Activated CD4-positive, alpha-beta memory T cell treated with anti-CD3 and anti-CD28 coated beads, Interleukin-2, amount 10 ng/mL, durations not matched to agents 7 days and 5 days (primary cell): ENCODE measurements at regions not wholly inside any gene's neighbourhood (a gene's known extent, or its start where the extent isn't known, plus 50 kb on each side); places are given as distances from the start of the nearest gene placed in this dataset.

Experiments used
- CTCF ChIA-PET: fragments of 350-600 bp; sonication (Branson Sonifier 250); formaldehyde crosslinking; loops from one replicate; lab custom pipeline; 2021; ENCODE audit warnings: antibody characterized with exemption, inconsistent platforms; lab: Charles Lee
- POLR2A ChIA-PET: fragments of 350-600 bp; sonication (Branson Sonifier 250); formaldehyde crosslinking; loops from one replicate; lab custom pipeline; 2021; ENCODE audit warnings: antibody characterized with exemption; lab: Charles Lee
- DNase-seq: peaks from one replicate; pipeline ENCODE4 v3.0.0-alpha.2; 2020
- H3K27ac Mint-ChIP-seq: one replicate; pipeline ENCODE4 v1.8.0; 2021; ENCODE audit warnings: mild to moderate bottlenecking, mixed read lengths
- H3K27me3 Mint-ChIP-seq: one replicate; pipeline ENCODE4 v1.8.0; 2021; ENCODE audit warnings: mixed read lengths
- H3K36me3 Mint-ChIP-seq: one replicate; pipeline ENCODE4 v1.8.0; 2021; ENCODE audit warnings: low read depth, mixed read lengths
- H3K4me1 Mint-ChIP-seq: one replicate; pipeline ENCODE4 v1.8.0; 2021; ENCODE audit warnings: mixed read lengths
- H3K4me3 Mint-ChIP-seq: one replicate; pipeline ENCODE4 v1.8.0; 2021; ENCODE audit warnings: mild to moderate bottlenecking, mixed read lengths
- H3K9me3 Mint-ChIP-seq: one replicate; pipeline ENCODE4 v1.8.0; 2021; ENCODE audit warnings: mixed read lengths

- ChIA-PET CTCF (no interaction called here), POLR2A (no interaction called here)
- Mint-ChIP-seq H3K27ac (no peak overlapping the region), H3K27me3 (no peaks in the 10 kb centered on the region), H3K4me3 (no peak overlapping the region), H3K4me1 (no peaks in the 10 kb centered on the region), H3K9me3 (no peaks in the 10 kb centered on the region), H3K36me3 (no peaks in the 10 kb centered on the region)
- no peak for DNase-seq
These were observed 1063.5 kb upstream of the PCDH9 start for GRCh38 chr13:68293631-68294030.

- POLR2A ChIA-PET, result no interaction called here
These were observed 1062.5 kb upstream of the PCDH9 start for GRCh38 chr13:68292601-68293000.

GRCh38 chr13:68291595-68291994 is 1061.5 kb upstream of the PCDH9 start:
- Mint-ChIP-seq H3K9me3 (no peaks in the 10 kb centered on the region), H3K4me3 (no peak overlapping the region), H3K36me3 (no peaks in the 10 kb centered on the region), H3K4me1 (no peaks in the 10 kb centered on the region), H3K27ac (no peak overlapping the region), H3K27me3 (no peaks in the 10 kb centered on the region)
- no peak for DNase-seq
- CTCF ChIA-PET, result no interaction called here
- POLR2A ChIA-PET, result no interaction called here

More at GRCh38 chr13:68292601-68293000, 1062.5 kb upstream of the PCDH9 start:
- no peaks in the 10 kb centered on the region for H3K36me3 Mint-ChIP-seq
- no peak overlapping the region for H3K27ac Mint-ChIP-seq
- H3K27me3 Mint-ChIP-seq, result no peaks in the 10 kb centered on the region
- H3K4me1 Mint-ChIP-seq, result no peaks in the 10 kb centered on the region
- no peak for DNase-seq
- no peak overlapping the region for H3K4me3 Mint-ChIP-seq
- CTCF ChIA-PET, result no interaction called here
- H3K9me3 Mint-ChIP-seq, result no peaks in the 10 kb centered on the region

- Mint-ChIP-seq H3K9me3 (peaks cover 16% of the 10 kb centered on the region), H3K27me3 (no peaks in the 10 kb centered on the region), H3K4me1 (no peaks in the 10 kb centered on the region), H3K27ac (no peak overlapping the region), H3K4me3 (no peak overlapping the region), H3K36me3 (no peaks in the 10 kb centered on the region)
- no peak for DNase-seq
- ChIA-PET POLR2A (no interaction called here), CTCF (no interaction called here)
These were observed 1045.6 kb upstream of the PCDH9 start for GRCh38 chr13:68275758-68276157.

GRCh38 chr13:68272652-68273051 is 1042.5 kb upstream of the PCDH9 start:
- no peaks in the 10 kb centered on the region for H3K4me1 Mint-ChIP-seq
- no peak overlapping the region for H3K4me3 Mint-ChIP-seq
- DNase-seq, result no peak
- POLR2A ChIA-PET, result no interaction called here
- peaks cover 16% of the 10 kb centered on the region for H3K9me3 Mint-ChIP-seq
- CTCF ChIA-PET, result no interaction called here
- H3K27me3 Mint-ChIP-seq, result no peaks in the 10 kb centered on the region
- no peak overlapping the region for H3K27ac Mint-ChIP-seq
- H3K36me3 Mint-ChIP-seq, result no peaks in the 10 kb centered on the region

- Mint-ChIP-seq H3K36me3 (no peaks in the 10 kb centered on the region), H3K4me3 (no peak overlapping the region)
- POLR2A ChIA-PET, result no interaction called here
These were observed 1034.6 kb upstream of the PCDH9 start for GRCh38 chr13:68264692-68265091.

GRCh38 chr13:68261105-68261504 is 1031.0 kb upstream of the PCDH9 start:
- DNase-seq, result no peak
- H3K4me1 Mint-ChIP-seq, result no peaks in the 10 kb centered on the region
- H3K27ac Mint-ChIP-seq, result no peak overlapping the region
- H3K36me3 Mint-ChIP-seq, result no peaks in the 10 kb centered on the region
- no peak overlapping the region for H3K4me3 Mint-ChIP-seq
- no peaks in the 10 kb centered on the region for H3K27me3 Mint-ChIP-seq
- peaks cover 9% of the 10 kb centered on the region for H3K9me3 Mint-ChIP-seq
- POLR2A ChIA-PET, result no interaction called here
- CTCF ChIA-PET, result no interaction called here

More at GRCh38 chr13:68264692-68265091, 1034.6 kb upstream of the PCDH9 start:
- H3K27me3 Mint-ChIP-seq, result no peaks in the 10 kb centered on the region
- no peaks in the 10 kb centered on the region for H3K4me1 Mint-ChIP-seq
- peaks cover 9% of the 10 kb centered on the region for H3K9me3 Mint-ChIP-seq
- H3K27ac Mint-ChIP-seq, result no peak overlapping the region
- DNase-seq, result no peak
- CTCF ChIA-PET, result no interaction called here

- Mint-ChIP-seq H3K4me1 (no peaks in the 10 kb centered on the region), H3K4me3 (no peak overlapping the region), H3K27ac (no peak overlapping the region), H3K27me3 (no peaks in the 10 kb centered on the region), H3K9me3 (peaks cover 7% of the 10 kb centered on the region), H3K36me3 (no peaks in the 10 kb centered on the region)
- POLR2A ChIA-PET, result no interaction called here
- DNase-seq, result no peak
- CTCF ChIA-PET, result no interaction called here
These were observed 1027.1 kb upstream of the PCDH9 start for GRCh38 chr13:68257111-68257842.

GRCh38 chr13:68254151-68254550 is 1024.0 kb upstream of the PCDH9 start:
- CTCF ChIA-PET, result no interaction called here
- H3K27me3 Mint-ChIP-seq, result no peaks in the 10 kb centered on the region
- no peaks in the 10 kb centered on the region for H3K36me3 Mint-ChIP-seq
- no peaks in the 10 kb centered on the region for H3K4me1 Mint-ChIP-seq
- POLR2A ChIA-PET, result no interaction called here
- H3K4me3 Mint-ChIP-seq, result no peak overlapping the region
- no peak for DNase-seq
- H3K9me3 Mint-ChIP-seq, result no peaks in the 10 kb centered on the region
- H3K27ac Mint-ChIP-seq, result no peak overlapping the region

GRCh38 chr13:68234274-68234673 is 1004.1 kb upstream of the PCDH9 start:
- Mint-ChIP-seq H3K4me1 (no peaks in the 10 kb centered on the region), H3K27ac (no peak overlapping the region), H3K36me3 (no peaks in the 10 kb centered on the region), H3K9me3 (peaks cover 4% of the 10 kb centered on the region), H3K27me3 (no peaks in the 10 kb centered on the region), H3K4me3 (no peak overlapping the region)
- CTCF ChIA-PET, result no interaction called here
- POLR2A ChIA-PET, result no interaction called here
- DNase-seq, result no peak

GRCh38 chr13:68232351-68233130 is 1002.4 kb upstream of the PCDH9 start:
- no peak for DNase-seq
- no peaks in the 10 kb centered on the region for H3K4me1 Mint-ChIP-seq
- no peaks in the 10 kb centered on the region for H3K36me3 Mint-ChIP-seq
- CTCF ChIA-PET, result no interaction called here
- no peak overlapping the region for H3K4me3 Mint-ChIP-seq
- H3K27me3 Mint-ChIP-seq, result no peaks in the 10 kb centered on the region
- no peak overlapping the region for H3K27ac Mint-ChIP-seq
- peaks cover 2% of the 10 kb centered on the region for H3K9me3 Mint-ChIP-seq
- POLR2A ChIA-PET, result no interaction called here

- H3K27me3 Mint-ChIP-seq, result no peaks in the 10 kb centered on the region
- H3K4me3 Mint-ChIP-seq, result no peak overlapping the region
- ChIA-PET CTCF (no interaction called here), POLR2A (no interaction called here)
- no peaks in the 10 kb centered on the region for H3K4me1 Mint-ChIP-seq
- no peaks in the 10 kb centered on the region for H3K36me3 Mint-ChIP-seq
- H3K9me3 Mint-ChIP-seq, result peaks cover 11% of the 10 kb centered on the region
- H3K27ac Mint-ChIP-seq, result no peak overlapping the region
- DNase-seq, result no peak
These were observed 984.7 kb upstream of the PCDH9 start for GRCh38 chr13:68214691-68215415.

- Mint-ChIP-seq H3K27me3 (no peaks in the 10 kb centered on the region), H3K4me3 (no peak overlapping the region), H3K4me1 (no peaks in the 10 kb centered on the region), H3K27ac (no peak overlapping the region), H3K36me3 (no peaks in the 10 kb centered on the region), H3K9me3 (peaks cover 8% of the 10 kb centered on the region)
- POLR2A ChIA-PET, result no interaction called here
- CTCF ChIA-PET, result no interaction called here
- no peak for DNase-seq
These were observed 969.1 kb upstream of the PCDH9 start for GRCh38 chr13:68199271-68199670.
